Liver (tissue), 3 donors: ENCODE measurements at regions not wholly inside any gene's neighbourhood (a gene's known extent, or its start where the extent isn't known, plus 50 kb on each side); places are given as distances from the start of the nearest gene placed in this dataset.
"Not testable (repeated sequence)": the region's sequence is repeated elsewhere in the genome, so short reads cannot be mapped to it uniquely, and the experiment has no call there.

Experiments
- FOXA1 ChIP-seq: IDR thresholded peaks from 2 replicates; pipeline ENCODE4 v1.6.1; 2016; ENCODE audit warnings: antibody characterized with exemption
- GABPA ChIP-seq, 2 donors: IDR thresholded peaks in 1 of 2; conservative IDR thresholded peaks in 1 of 2; 2 replicates each; pipeline ENCODE4 v1.6.1; 2016; ENCODE audit warnings: antibody characterized with exemption in 2 of 2, mild to moderate bottlenecking in 1 of 2, moderate library complexity in 1 of 2
- RAD21 ChIP-seq, 2 donors: IDR thresholded peaks; 2 replicates each; pipeline ENCODE4 v1.6.1; 2016; ENCODE audit warnings: antibody characterized with exemption in 2 of 2, mild to moderate bottlenecking in 2 of 2
- SP1 ChIP-seq: IDR thresholded peaks from 2 replicates; pipeline ENCODE4 v1.6.1; 2018; ENCODE audit warnings: antibody characterized with exemption, mild to moderate bottlenecking
- YY1 ChIP-seq: IDR thresholded peaks from 2 replicates; pipeline ENCODE4 v1.6.1; 2016; ENCODE audit warnings: antibody characterized with exemption, mild to moderate bottlenecking
- TF ChIP-seq, protein P1 (sequence below): fragments of 150-350 bp; IDR thresholded peaks from 2 replicates; pipeline ENCODE4 v1.5.1; 2017; ENCODE audit warnings: improper control_type of control experiment, low read depth, low read length; ENCODE audit not compliant: missing input control
- TF ChIP-seq, protein P2 (sequence below): IDR thresholded peaks from 2 replicates; pipeline ENCODE4 v1.6.1; 2016; ENCODE audit warnings: antibody characterized with exemption
- TF ChIP-seq, protein P3 (sequence below): IDR thresholded peaks from 2 replicates; pipeline ENCODE4 v1.6.1; 2016; ENCODE audit warnings: antibody characterized with exemption, mild to moderate bottlenecking
- TF ChIP-seq, protein P4 (sequence below): IDR thresholded peaks from 2 replicates; pipeline ENCODE4 v1.6.1; 2016; ENCODE audit warnings: antibody characterized with exemption
- TF ChIP-seq, protein P5 (sequence below): IDR thresholded peaks from 2 replicates; pipeline ENCODE4 v1.6.1; 2016; ENCODE audit warnings: antibody characterized with exemption
- donor health status: healthy.
- donor health status: healthy.

DNA sequence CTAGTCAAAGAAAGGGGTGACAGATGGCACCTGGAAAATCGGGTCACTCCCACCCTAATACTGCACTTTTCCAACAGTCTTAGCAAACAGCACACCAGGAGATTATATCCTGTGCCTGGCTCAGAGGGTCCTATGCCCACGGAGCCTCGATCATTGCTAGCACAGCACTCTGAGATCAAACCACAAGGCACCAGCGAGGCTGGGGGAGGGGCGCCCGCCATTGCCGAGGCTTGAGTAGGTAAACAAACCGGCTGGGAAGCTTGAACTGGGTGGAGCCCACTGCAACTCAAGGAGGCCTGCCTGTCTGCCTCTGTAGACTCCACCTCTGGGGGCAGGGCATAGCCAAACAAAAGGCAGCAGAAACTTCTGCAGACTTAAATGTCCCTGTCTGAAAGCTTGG lies 88.9 kb upstream of the GPR101 start:
- TF ChIP-seq, protein P1, sequence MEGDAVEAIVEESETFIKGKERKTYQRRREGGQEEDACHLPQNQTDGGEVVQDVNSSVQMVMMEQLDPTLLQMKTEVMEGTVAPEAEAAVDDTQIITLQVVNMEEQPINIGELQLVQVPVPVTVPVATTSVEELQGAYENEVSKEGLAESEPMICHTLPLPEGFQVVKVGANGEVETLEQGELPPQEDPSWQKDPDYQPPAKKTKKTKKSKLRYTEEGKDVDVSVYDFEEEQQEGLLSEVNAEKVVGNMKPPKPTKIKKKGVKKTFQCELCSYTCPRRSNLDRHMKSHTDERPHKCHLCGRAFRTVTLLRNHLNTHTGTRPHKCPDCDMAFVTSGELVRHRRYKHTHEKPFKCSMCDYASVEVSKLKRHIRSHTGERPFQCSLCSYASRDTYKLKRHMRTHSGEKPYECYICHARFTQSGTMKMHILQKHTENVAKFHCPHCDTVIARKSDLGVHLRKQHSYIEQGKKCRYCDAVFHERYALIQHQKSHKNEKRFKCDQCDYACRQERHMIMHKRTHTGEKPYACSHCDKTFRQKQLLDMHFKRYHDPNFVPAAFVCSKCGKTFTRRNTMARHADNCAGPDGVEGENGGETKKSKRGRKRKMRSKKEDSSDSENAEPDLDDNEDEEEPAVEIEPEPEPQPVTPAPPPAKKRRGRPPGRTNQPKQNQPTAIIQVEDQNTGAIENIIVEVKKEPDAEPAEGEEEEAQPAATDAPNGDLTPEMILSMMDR: not testable (repeated sequence)
- TF ChIP-seq YY1; GABPA (IDR thresholded peaks at IDR 0.05 in 1 of 2, conservative IDR thresholded peaks at IDR 0.05 in 1 of 2); RAD21 (IDR thresholded peaks at IDR 0.05); SP1; FOXA1: not testable (repeated sequence)
- TF ChIP-seq, protein P2, sequence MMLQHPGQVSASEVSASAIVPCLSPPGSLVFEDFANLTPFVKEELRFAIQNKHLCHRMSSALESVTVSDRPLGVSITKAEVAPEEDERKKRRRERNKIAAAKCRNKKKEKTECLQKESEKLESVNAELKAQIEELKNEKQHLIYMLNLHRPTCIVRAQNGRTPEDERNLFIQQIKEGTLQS: not testable (repeated sequence)
- TF ChIP-seq, protein P3, sequence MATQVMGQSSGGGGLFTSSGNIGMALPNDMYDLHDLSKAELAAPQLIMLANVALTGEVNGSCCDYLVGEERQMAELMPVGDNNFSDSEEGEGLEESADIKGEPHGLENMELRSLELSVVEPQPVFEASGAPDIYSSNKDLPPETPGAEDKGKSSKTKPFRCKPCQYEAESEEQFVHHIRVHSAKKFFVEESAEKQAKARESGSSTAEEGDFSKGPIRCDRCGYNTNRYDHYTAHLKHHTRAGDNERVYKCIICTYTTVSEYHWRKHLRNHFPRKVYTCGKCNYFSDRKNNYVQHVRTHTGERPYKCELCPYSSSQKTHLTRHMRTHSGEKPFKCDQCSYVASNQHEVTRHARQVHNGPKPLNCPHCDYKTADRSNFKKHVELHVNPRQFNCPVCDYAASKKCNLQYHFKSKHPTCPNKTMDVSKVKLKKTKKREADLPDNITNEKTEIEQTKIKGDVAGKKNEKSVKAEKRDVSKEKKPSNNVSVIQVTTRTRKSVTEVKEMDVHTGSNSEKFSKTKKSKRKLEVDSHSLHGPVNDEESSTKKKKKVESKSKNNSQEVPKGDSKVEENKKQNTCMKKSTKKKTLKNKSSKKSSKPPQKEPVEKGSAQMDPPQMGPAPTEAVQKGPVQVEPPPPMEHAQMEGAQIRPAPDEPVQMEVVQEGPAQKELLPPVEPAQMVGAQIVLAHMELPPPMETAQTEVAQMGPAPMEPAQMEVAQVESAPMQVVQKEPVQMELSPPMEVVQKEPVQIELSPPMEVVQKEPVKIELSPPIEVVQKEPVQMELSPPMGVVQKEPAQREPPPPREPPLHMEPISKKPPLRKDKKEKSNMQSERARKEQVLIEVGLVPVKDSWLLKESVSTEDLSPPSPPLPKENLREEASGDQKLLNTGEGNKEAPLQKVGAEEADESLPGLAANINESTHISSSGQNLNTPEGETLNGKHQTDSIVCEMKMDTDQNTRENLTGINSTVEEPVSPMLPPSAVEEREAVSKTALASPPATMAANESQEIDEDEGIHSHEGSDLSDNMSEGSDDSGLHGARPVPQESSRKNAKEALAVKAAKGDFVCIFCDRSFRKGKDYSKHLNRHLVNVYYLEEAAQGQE: not testable (repeated sequence)
- TF ChIP-seq, protein P4, sequence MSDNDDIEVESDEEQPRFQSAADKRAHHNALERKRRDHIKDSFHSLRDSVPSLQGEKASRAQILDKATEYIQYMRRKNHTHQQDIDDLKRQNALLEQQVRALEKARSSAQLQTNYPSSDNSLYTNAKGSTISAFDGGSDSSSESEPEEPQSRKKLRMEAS: not testable (repeated sequence)
- TF ChIP-seq, protein P5, sequence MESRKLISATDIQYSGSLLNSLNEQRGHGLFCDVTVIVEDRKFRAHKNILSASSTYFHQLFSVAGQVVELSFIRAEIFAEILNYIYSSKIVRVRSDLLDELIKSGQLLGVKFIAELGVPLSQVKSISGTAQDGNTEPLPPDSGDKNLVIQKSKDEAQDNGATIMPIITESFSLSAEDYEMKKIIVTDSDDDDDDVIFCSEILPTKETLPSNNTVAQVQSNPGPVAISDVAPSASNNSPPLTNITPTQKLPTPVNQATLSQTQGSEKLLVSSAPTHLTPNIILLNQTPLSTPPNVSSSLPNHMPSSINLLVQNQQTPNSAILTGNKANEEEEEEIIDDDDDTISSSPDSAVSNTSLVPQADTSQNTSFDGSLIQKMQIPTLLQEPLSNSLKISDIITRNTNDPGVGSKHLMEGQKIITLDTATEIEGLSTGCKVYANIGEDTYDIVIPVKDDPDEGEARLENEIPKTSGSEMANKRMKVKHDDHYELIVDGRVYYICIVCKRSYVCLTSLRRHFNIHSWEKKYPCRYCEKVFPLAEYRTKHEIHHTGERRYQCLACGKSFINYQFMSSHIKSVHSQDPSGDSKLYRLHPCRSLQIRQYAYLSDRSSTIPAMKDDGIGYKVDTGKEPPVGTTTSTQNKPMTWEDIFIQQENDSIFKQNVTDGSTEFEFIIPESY: not testable (repeated sequence)
